SKM-1 (cell line): ENCODE measurements at regions not wholly inside any gene's neighbourhood (a gene's known extent, or its start where the extent isn't known, plus 50 kb on each side); places are given as distances from the start of the nearest gene placed in this dataset.
"Not testable (repeated sequence)": the region's sequence is repeated elsewhere in the genome, so short reads cannot be mapped to it uniquely, and the experiment has no call there.

Experiments
- DNase-seq: peaks from one replicate; lab custom pipeline; 2025; ENCODE audit not compliant: unreplicated experiment; lab: John Stamatoyannopoulos, UW

DNA sequence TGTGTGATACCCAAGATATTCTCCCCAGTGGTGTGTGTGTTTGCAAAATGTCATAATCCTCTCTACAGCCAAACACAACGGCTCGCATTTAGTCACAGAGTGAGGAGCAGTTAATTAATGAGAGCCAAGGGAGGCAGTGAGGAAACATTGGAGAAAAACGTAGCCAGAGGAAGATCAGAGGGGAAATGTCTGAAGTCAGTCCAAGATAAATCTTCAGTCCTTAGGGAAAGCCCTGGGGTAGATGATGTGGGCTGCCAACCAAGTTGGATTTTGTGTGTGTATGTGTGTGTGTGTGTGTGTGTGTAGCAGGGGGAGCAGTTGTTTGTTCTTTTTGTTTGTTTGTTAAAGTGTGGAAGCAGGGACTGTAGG, 201.0 kb upstream of the PTBP2 start:
- DNase-seq, result no peak

DNA sequence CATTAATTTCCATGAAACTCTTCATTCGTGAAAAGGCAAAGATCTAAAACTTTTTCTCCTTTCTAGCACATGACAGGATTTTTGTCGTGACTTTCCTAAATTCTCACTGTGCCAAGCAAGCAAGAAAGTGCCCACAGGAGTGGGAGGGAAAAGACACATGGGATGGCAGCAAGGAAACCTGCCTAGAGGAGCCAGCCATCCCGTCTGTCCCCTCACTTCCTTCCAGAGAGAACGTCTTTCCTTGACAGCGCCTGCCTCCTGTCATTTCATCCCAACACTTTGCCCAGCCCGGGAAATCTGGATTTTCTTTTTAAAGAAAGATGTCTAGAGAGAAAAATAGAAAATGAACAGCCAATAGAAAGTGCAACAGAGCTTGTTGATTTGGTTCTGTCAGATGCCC, 200.6 kb upstream of the PTBP2 start:
- no peak for DNase-seq

GRCh38 chr1:96521994-96522760, 199.4 kb upstream of the PTBP2 start:
- DNase-seq, result no peak

DNA sequence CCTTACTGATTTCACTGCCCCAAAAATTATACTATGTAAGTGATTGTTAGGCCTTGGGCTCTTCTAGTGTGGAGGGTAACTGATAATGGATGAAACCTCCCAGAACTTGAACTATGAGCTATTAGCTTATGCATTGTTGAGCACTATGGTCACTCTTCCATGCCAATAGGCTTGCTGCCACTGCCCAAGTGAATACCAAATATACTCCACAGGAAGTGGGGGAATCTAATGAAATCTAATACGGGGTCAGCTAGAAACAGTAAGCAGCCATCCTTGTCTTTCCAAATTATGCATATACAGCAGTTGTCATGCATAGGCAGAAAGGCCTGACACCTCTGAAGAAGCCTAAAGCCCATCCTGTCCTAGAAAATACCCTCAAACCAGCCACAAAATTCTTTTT, 198.7 kb upstream of the PTBP2 start:
- no peak for DNase-seq

- no peak for DNase-seq
Observed at GRCh38 chr1:96524100-96524499, 197.5 kb upstream of the PTBP2 start.

GRCh38 chr1:96525657-96526557, 195.7 kb upstream of the PTBP2 start:
- no peak for DNase-seq

DNA sequence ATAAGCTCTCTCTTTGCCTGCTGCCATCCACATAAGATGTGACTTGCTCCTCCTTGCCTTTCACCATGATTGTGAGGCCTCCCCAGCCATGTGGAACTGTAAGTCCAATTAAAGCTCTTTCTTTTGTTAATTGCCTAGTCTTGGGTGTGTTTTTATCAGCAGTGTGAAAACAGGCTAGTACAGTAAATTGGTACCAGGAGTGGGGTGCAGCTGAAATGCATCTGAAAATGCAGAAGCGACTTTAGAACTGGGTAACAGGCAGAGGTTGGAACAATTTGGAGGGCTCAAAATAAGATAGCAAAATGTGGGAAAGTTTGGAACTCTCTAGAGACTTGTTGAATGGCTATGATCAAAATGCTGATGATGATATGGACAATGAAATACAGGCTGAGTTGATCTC, 192.9 kb upstream of the PTBP2 start:
- not testable (repeated sequence) for DNase-seq

DNA sequence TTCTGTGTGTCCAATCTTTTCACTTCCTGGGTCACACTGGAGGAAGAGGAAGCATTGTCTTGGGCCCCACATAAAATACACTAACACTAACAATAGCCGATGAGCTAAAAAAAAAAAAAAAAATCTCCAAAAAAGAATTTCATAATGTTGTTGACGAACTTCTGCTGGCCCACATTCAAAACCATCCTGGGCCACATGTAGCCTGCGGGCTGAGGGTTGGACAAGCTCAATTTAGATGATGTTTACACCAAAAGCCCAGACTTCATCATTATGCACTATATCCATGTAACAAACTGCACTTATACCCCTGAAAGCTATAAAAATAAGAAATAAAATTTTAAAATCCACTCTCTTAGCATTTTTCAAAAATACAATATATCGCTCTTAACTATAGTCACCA, 187.8 kb upstream of the PTBP2 start:
- no peak for DNase-seq

DNA sequence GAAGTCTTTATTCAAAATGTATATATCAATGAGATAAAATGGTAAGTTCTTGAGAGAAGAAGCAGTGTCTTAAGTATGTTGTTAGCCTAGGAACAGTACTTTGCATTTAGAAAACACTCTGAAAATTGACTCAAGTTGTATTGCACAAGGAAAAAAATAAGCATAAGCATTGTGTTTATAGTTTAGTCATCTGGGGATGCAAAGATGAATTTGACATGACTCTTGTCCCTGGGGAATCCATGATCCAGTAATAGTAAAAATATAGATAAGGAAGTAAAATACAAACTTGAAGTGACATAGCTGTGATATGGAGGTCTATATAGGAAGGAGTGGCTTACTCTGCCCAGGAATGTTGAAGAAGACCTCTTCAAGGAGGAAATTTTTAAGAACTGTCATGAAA, 185.0 kb upstream of the PTBP2 start:
- DNase-seq, result no peak

DNA sequence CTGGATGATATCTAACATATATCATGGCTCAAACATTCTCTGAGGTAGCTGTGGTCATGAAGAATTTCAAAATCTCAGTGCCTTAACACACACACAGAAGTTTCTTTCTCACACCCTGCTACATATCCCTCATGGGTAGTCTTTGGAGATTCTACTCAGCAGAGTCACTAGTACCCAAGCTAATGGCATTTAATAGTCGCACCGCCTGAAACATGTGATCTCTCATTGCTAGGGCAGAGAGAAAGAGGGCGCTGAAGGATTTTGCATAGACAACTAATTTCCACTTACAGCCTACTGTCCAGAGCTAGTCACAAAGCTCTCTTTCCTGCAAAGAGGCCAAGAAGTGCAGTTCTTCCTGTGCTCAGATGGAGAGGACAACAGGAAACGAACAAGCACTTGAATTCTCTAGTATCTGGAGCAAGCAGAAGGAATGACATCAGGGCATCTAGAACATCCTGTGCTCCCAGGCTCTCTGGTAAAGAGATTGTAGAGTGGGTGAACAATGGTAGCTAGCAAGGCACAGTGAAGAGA, 183.4 kb upstream of the PTBP2 start:
- DNase-seq, result no peak

DNA sequence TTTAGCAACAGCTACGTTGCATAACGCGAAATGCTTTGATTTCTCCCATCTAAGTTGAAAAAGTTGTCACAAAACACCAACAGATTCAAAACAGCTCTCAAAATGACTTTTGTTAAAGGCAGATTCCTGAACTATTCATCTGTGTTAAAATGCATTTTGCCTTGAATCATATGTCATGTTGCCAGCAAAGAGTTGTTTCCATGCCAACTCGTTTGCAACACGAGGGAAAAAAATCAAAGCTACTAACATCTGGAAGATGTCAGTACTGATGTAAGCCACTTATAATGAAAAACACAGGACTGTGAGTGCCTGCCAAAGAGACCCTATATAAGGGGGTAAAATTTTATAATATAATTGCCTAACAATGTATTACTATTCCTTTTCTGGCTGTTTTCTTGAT, 182.7 kb upstream of the PTBP2 start:
- no peak for DNase-seq

- DNase-seq, result no peak
Observed at GRCh38 chr1:96541491-96541890, 180.1 kb upstream of the PTBP2 start.

GRCh38 chr1:96544051-96544830, 177.3 kb upstream of the PTBP2 start:
- DNase-seq, result no peak

DNA sequence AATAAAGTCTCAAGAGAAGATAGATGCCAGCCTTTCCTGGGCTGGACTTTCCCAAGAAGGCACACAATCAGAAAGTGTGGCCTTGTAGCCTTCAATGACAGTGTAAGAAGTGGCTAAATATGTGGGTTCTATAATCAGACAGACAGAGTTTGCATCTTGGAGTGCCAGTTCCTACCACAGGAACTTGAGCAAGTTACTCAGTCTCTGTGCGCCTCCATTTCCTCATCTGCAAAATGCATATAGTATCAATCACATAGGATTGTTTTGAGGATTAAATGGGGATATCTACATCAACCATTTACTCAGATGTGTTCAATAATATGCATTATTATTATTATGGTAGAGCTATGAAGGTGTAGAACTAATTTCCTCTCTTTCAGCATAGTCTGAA, 176.8 kb upstream of the PTBP2 start:
- peak; percentile 18 for DNase-seq

GRCh38 chr1:96545935-96546656, 175.5 kb upstream of the PTBP2 start:
- DNase-seq, result no peak

DNA sequence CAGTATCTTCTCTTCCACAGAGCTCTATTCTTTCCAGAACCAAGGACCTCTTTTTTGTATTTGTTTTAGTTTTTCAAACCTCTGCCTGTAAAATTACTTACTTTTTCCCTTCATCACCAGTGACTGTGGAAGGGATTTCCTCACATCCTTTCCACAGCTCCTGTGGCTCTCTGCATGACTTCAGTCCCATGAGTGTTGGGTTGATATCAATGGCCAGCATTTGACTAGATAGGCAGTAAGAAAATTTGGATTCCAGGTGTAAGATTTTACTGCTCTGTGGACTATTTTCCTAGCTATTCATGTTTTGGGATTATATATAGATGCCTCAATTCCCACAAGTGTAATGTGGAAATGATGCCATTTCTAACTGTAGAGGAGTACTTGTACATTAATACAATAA, 171.5 kb upstream of the PTBP2 start:
- DNase-seq, result no peak

GRCh38 chr1:96552451-96552850, 169.1 kb upstream of the PTBP2 start:
- no peak for DNase-seq

DNA sequence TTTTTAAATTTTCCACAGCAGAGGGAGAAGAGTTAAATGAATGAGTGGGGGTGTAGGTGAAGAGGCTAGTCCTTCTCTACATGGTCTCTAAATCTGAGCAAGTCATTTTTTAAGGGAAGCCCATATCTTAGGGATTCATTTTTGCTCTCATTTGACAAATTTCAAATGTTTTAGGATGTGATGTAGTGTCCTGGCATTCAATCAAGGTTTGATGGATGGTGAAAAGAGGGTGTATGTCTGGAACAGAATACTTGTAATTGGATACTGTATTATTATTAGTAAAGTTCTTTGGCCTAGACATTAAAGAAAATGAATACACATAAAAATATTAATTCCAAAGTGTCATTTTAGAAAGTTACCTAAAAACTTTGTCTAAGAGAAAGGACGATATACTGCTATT, 167.8 kb upstream of the PTBP2 start:
- no peak for DNase-seq

- no peak for DNase-seq
Observed at GRCh38 chr1:96554364-96554763, 167.2 kb upstream of the PTBP2 start.

GRCh38 chr1:96557336-96557735, 164.2 kb upstream of the PTBP2 start:
- DNase-seq, result no peak

DNA sequence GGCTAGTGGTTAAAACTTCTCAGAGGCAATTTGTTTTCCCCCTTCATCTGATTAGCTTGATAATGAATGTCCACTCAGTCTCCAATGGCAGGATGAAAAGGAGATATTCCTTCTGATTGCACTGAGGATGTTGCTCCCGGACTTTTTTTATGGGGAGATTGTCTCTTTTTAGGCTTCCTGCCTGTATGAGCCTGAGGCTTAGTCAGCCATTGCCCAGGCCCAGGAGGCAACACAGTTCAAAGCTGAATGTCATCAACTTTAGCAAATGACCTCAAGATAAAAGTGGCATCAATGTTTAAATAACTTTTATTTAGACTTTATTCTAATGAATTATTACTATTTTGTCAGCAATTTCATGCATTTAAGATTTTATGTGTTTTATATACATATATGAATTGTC, 162.9 kb upstream of the PTBP2 start:
- DNase-seq, result no peak
